Esophagus squamous epithelium (tissue), 5 donors: ENCODE measurements at regions not wholly inside any gene's neighbourhood (a gene's known extent, or its start where the extent isn't known, plus 50 kb on each side); places are given as distances from the start of the nearest gene placed in this dataset.

Experiments
- DNase-seq: peaks from one replicate; lab custom pipeline; 2025; lab: John Stamatoyannopoulos, UW
- H3K27ac ChIP-seq, 4 donors: fragments of 200-600 bp; sonication (generic); one replicate each; pipeline ENCODE4 v1.5.1; 2016 to 2019; ENCODE audit warnings: mild to moderate bottlenecking in 1 of 4
- H3K27me3 ChIP-seq, 4 donors: fragments of 200-600 bp; sonication (generic); 1 replicate in 3 of 4; 2 replicates in 1 of 4; pipeline versions ENCODE4 v1.5.1 to v1.6.0; 2017 to 2021; ENCODE audit warnings: antibody characterized with exemption in 1 of 4
- H3K36me3 ChIP-seq, 3 donors: fragments of 200-600 bp; sonication (generic); one replicate each; pipeline ENCODE4 v1.5.1; 2016 to 2019
- H3K4me1 ChIP-seq, 3 donors: fragments of 200-600 bp; sonication (generic); one replicate each; pipeline ENCODE4 v1.5.1; 2017 to 2019
- H3K4me3 ChIP-seq, 4 donors: fragments of 200-600 bp; sonication (generic); 1 replicate in 3 of 4; 2 replicates in 1 of 4; pipeline ENCODE4 v1.5.1; 2016 to 2019; ENCODE audit warnings: mild to moderate bottlenecking in 2 of 4, moderate library complexity in 1 of 4
- H3K9me3 ChIP-seq, 3 donors: fragments of 200-600 bp; sonication (generic); one replicate each; pipeline ENCODE4 v1.5.1; 2016 to 2019
- CTCF ChIP-seq, 6 experiments: fragments of 450-650 bp in 4 of 6; fragments of 200-600 bp in 2 of 6; sonication (generic) in 2 of 6; IDR thresholded peaks; one replicate each; pipeline ENCODE4 v1.5.1; 2016 to 2019; ENCODE audit warnings: antibody characterized with exemption in 6 of 6, mild to moderate bottlenecking in 4 of 6, moderate library complexity in 4 of 6
- POLR2A ChIP-seq, 4 donors: fragments of 450-650 bp; IDR thresholded peaks; one replicate each; pipeline ENCODE4 v1.6.1; 2017; ENCODE audit warnings: antibody characterized with exemption in 4 of 4, mild to moderate bottlenecking in 4 of 4, moderate library complexity in 3 of 4
- WGBS, 2 donors: methylation state at CpG; one replicate each; pipeline ENCODE4 v1.1.5; 2018; 5-methylcytosine and 5-hydroxymethylcytosine counted together
- intact Hi-C: fragments of 100-400 bp; cut with DNase I; formaldehyde crosslinking; loops from one replicate; pipeline ENCODE4 v1.15.0; 2022
- donor health status: DM: yes; HTN: yes; CAD: no.

- Histone ChIP-seq H3K4me1 (no peaks in the 10 kb centered on the region), H3K4me3 (no peak overlapping the region), H3K27me3 (no peaks in the 10 kb centered on the region), H3K27ac (no peak overlapping the region), H3K36me3 (no peaks in the 10 kb centered on the region), H3K9me3 (no peaks in the 10 kb centered on the region)
- intact Hi-C loops, result no loop called here
- WGBS, 2 donors, result 43 to 50% methylated on average over 1 of the region's 1 CpG
- TF ChIP-seq CTCF (IDR thresholded peaks at IDR 0.05), result no peak
- no peak for TF ChIP-seq POLR2A (IDR thresholded peaks at IDR 0.05)
- DNase-seq, result no peak
Observed at GRCh38 chr15:87429754-87430153, 826.8 kb downstream of the NTRK3 start.

GRCh38 chr15:87420017-87420416 is 836.5 kb downstream of the NTRK3 start:
- no peaks in the 10 kb centered on the region for H3K9me3 ChIP-seq
- no peaks in the 10 kb centered on the region for H3K36me3 ChIP-seq
- no peaks in the 10 kb centered on the region for H3K4me1 ChIP-seq
- H3K27me3 ChIP-seq, result no peaks in the 10 kb centered on the region
- H3K27ac ChIP-seq, result no peak overlapping the region
- H3K4me3 ChIP-seq, result no peak overlapping the region
- no peak for DNase-seq
- intact Hi-C loops, result no loop called here
- WGBS, 2 donors, result 42 to 43% methylated on average over 2 of the region's 2 CpGs
- no peak for TF ChIP-seq CTCF (IDR thresholded peaks at IDR 0.05)
- TF ChIP-seq POLR2A (IDR thresholded peaks at IDR 0.05), result no peak

- TF ChIP-seq POLR2A (IDR thresholded peaks at IDR 0.05) (no peak), CTCF (IDR thresholded peaks at IDR 0.05) (no peak)
- DNase-seq, result no peak
- Histone ChIP-seq H3K27ac (no peak overlapping the region), H3K36me3 (no peaks in the 10 kb centered on the region), H3K4me3 (no peak overlapping the region), H3K9me3 (no peaks in the 10 kb centered on the region), H3K27me3 (no peaks in the 10 kb centered on the region), H3K4me1 (no peaks in the 10 kb centered on the region)
- WGBS, 2 donors, result 60 to 67% methylated on average over 1 of the region's 1 CpG
- intact Hi-C loops, result no loop called here
Observed at GRCh38 chr15:87419344-87419743, 837.2 kb downstream of the NTRK3 start.

- H3K27ac ChIP-seq, result no peak overlapping the region
- no peak for DNase-seq
- intact Hi-C loops, result no loop called here
- no peaks in the 10 kb centered on the region for H3K4me1 ChIP-seq
- no peaks in the 10 kb centered on the region for H3K9me3 ChIP-seq
- WGBS, 2 donors, result 54 to 66% methylated on average over 5 of the region's 5 CpGs
- H3K36me3 ChIP-seq, result no peaks in the 10 kb centered on the region
- no peak overlapping the region for H3K4me3 ChIP-seq
- TF ChIP-seq CTCF (IDR thresholded peaks at IDR 0.05), result no peak
- TF ChIP-seq POLR2A (IDR thresholded peaks at IDR 0.05), result no peak
- H3K27me3 ChIP-seq, result no peaks in the 10 kb centered on the region
Observed at GRCh38 chr15:87416591-87417257, 839.8 kb downstream of the NTRK3 start.

- Histone ChIP-seq H3K27me3 (no peaks in the 10 kb centered on the region), H3K9me3 (no peaks in the 10 kb centered on the region), H3K4me3 (no peak overlapping the region), H3K4me1 (no peaks in the 10 kb centered on the region), H3K36me3 (no peaks in the 10 kb centered on the region), H3K27ac (no peak overlapping the region)
- WGBS, 2 donors, result 68 to 74% methylated on average over 6 of the region's 6 CpGs
- intact Hi-C loops, result no loop called here
- TF ChIP-seq POLR2A (IDR thresholded peaks at IDR 0.05), result no peak
- no peak for TF ChIP-seq CTCF (IDR thresholded peaks at IDR 0.05)
- no peak for DNase-seq
Observed at GRCh38 chr15:87408902-87409301, 847.6 kb downstream of the NTRK3 start.
